SU-DHL-6 (cell line): ENCODE measurements at regions not wholly inside any gene's neighbourhood (a gene's known extent, or its start where the extent isn't known, plus 50 kb on each side); places are given as distances from the start of the nearest gene placed in this dataset.

Experiments used
- H2AFZ ChIP-seq: fragments of 200-600 bp; sonication (generic); 2 replicates; pipeline ENCODE4 v1.6.1; 2014; ENCODE audit warnings: low read depth, mild to moderate bottlenecking, moderate library complexity, mixed read lengths, antibody characterized with exemption, low read length; ENCODE audit not compliant: severe bottlenecking
- H3F3A ChIP-seq: fragments of 200-600 bp; shearing (Covaris generic); 2 replicates; pipeline ENCODE4 v1.6.0; 2016; ENCODE audit warnings: antibody characterized with exemption, mild to moderate bottlenecking; ENCODE audit not compliant: insufficient read depth
- H3K27ac ChIP-seq: fragments of 200-600 bp; sonication (generic); 2 replicates; pipeline ENCODE4 v1.5.1; 2016; ENCODE audit warnings: low read depth, mild to moderate bottlenecking, low read length, moderate library complexity, mixed read lengths
- H3K27me3 ChIP-seq: fragments of 200-600 bp; sonication (generic), shearing (Covaris generic); 2 replicates; pipeline ENCODE4 v1.6.0; 2014; ENCODE audit warnings: mild to moderate bottlenecking, low read length
- H3K36me3 ChIP-seq: fragments of 200-600 bp; sonication (generic); 2 replicates; pipeline ENCODE4 v1.6.1; 2014; ENCODE audit warnings: mild to moderate bottlenecking, low read length, mixed read lengths
- H3K4me2 ChIP-seq: fragments of 300-600, 200-600 bp; shearing (Covaris generic), sonication (generic); 2 replicates; pipeline ENCODE4 v1.6.0; 2014; ENCODE audit warnings: low read length, low read depth, mild to moderate bottlenecking; ENCODE audit not compliant: poor library complexity, severe bottlenecking
- H3K4me3 ChIP-seq: fragments of 200-600 bp; sonication (generic); 2 replicates; pipeline ENCODE4 v1.5.1; 2014; ENCODE audit warnings: antibody characterized with exemption, low read length, mild to moderate bottlenecking, mixed read lengths; ENCODE audit not compliant: insufficient read depth, poor library complexity, severe bottlenecking
- H3K79me2 ChIP-seq: fragments of 200-600 bp; sonication (generic); 2 replicates; pipeline ENCODE4 v1.6.1; 2014; ENCODE audit warnings: mild to moderate bottlenecking, low read length, moderate library complexity; ENCODE audit not compliant: insufficient read depth
- H3K9ac ChIP-seq: fragments of 200-600 bp; sonication (generic); 2 replicates; pipeline ENCODE4 v1.7.0; 2014; ENCODE audit warnings: mild to moderate bottlenecking, low read length
- H3K9me2 ChIP-seq: fragments of 200-600 bp; sonication (generic); replicated peaks from 2 replicates; pipeline ENCODE4 v1.6.1; 2014; ENCODE audit warnings: low read length; ENCODE audit not compliant: insufficient read depth
- H3K9me3 ChIP-seq: fragments of 200-600 bp; sonication (generic); 2 replicates; pipeline ENCODE4 v1.6.1; 2014; ENCODE audit warnings: low read length, mixed read lengths; ENCODE audit not compliant: insufficient read depth
- H4K20me1 ChIP-seq: fragments of 200-600 bp; sonication (generic); 2 replicates; pipeline ENCODE4 v1.6.1; 2014; ENCODE audit warnings: low read depth, mild to moderate bottlenecking, antibody characterized with exemption, low read length, moderate library complexity, mixed read lengths
- CTCF ChIP-seq: fragments of 200-600 bp; sonication (generic); IDR thresholded peaks from one replicate; pipeline ENCODE4 v1.5.1; 2017; ENCODE audit warnings: antibody characterized with exemption, mild to moderate bottlenecking, low read length, moderate library complexity; ENCODE audit not compliant: insufficient read depth, poor library complexity, severe bottlenecking
- EZH2phosphoT487 ChIP-seq: fragments of 200-600 bp; sonication (generic), shearing (Covaris generic); conservative IDR thresholded peaks from 2 replicates; pipeline ENCODE4 v1.6.1; 2018; ENCODE audit warnings: mild to moderate bottlenecking, antibody characterized with exemption, low read length, moderate library complexity, mixed read lengths

DNA sequence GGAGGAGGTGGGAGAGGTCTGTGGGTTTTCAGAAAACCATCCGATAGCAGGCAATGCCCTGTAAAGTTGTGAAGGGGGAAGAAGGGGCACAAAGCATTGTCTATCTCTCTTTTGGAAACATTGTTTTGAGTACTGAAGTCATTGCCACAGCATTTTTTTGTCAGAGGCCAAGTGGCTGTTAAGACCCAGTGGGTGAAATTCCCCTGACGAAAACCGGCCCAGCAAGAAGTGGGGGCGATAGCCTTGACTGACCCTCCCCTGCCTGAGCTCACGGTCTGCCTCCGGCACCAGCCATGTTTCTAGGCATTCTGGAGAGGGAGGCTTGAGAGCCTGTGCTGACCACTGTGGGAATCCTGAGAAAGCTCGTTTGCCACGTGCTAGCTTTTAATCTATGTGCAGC is 144.7 kb downstream of the RPS24 start:
- Histone ChIP-seq H4K20me1 (no peaks in the 10 kb centered on the region), H3K27me3 (no peaks in the 10 kb centered on the region), H3K79me2 (no peaks in the 10 kb centered on the region), H3K9ac (no peak overlapping the region), H2AFZ (no peak overlapping the region), H3K9me2 (no peaks in the 10 kb centered on the region), H3K36me3 (no peaks in the 10 kb centered on the region), H3K27ac (no peak overlapping the region), H3K9me3 (no peaks in the 10 kb centered on the region), H3F3A (no peaks in the 10 kb centered on the region), H3K4me3 (no peak overlapping the region), H3K4me2 (no peak overlapping the region)
- no peak for TF ChIP-seq CTCF

GRCh38 chr10:78178940-78179339 is 145.3 kb downstream of the RPS24 start:
- Histone ChIP-seq H3K9ac (no peak overlapping the region), H3K9me2 (no peaks in the 10 kb centered on the region), H3F3A (no peaks in the 10 kb centered on the region), H3K9me3 (no peaks in the 10 kb centered on the region), H3K4me3 (no peak overlapping the region), H3K4me2 (no peak overlapping the region), H2AFZ (no peak overlapping the region), H3K27me3 (no peaks in the 10 kb centered on the region), H3K27ac (no peak overlapping the region), H4K20me1 (no peaks in the 10 kb centered on the region), H3K36me3 (no peaks in the 10 kb centered on the region), H3K79me2 (no peaks in the 10 kb centered on the region)
- TF ChIP-seq EZH2phosphoT487 (no peak), CTCF (no peak)

DNA sequence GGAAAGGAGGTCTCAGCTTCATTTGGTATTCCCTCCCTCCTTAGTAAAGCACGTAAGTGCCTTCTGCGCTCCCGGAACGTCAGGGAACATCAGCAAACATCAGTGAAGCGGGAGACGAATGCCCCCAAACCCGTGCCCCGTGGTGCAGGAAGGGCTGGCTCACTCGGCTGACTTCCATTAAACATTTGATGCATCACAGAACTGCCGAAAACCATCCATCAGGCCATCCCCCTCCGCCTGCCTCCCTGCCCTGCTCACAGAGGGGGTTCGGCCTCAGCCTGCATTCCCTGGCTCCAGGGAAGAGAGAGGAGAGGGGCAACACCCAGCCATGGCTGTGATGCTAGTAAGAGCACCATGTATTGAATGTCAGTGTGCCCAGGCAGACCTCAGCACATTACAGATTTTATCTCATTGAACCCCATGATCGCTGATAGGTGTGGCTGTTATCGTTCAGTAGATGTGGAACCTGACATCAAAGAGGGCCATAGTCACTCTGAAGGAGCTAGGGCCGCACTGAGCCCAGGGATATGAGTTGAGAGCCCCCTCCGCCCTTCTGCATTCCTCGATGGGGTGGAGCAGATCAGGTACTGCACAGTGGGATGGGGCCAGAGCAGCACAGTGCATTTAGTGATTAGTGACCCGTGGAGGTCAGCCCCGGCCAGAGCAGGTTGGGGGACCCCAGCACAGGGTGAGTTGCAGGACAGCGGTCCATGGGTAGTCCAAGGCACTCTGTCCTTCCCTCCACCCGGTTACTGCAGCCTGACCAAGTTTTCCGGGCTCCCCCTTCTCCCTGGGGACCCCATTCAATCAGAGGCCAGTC is 146.4 kb downstream of the RPS24 start:
- Histone ChIP-seq H2AFZ (no peak overlapping the region), H3K36me3 (no peaks in the 10 kb centered on the region), H3K27me3 (no peaks in the 10 kb centered on the region), H3K9ac (no peak overlapping the region), H3K4me3 (no peak overlapping the region), H4K20me1 (no peaks in the 10 kb centered on the region), H3F3A (no peaks in the 10 kb centered on the region), H3K9me2 (no peaks in the 10 kb centered on the region), H3K4me2 (no peak overlapping the region), H3K9me3 (no peaks in the 10 kb centered on the region), H3K27ac (no peak overlapping the region), H3K79me2 (no peaks in the 10 kb centered on the region)
- TF ChIP-seq CTCF (no peak), EZH2phosphoT487 (no peak)
